NCI-H1694 treated with DMSO at 0.1 percent for 48 hours (cell line): ENCODE measurements at regions not wholly inside any gene's neighbourhood (a gene's known extent, or its start where the extent isn't known, plus 50 kb on each side); places are given as distances from the start of the nearest gene placed in this dataset.

ENCODE experiments used
- DNase-seq: peaks from one replicate; lab custom pipeline; 2025; lab: John Stamatoyannopoulos, UW

DNA sequence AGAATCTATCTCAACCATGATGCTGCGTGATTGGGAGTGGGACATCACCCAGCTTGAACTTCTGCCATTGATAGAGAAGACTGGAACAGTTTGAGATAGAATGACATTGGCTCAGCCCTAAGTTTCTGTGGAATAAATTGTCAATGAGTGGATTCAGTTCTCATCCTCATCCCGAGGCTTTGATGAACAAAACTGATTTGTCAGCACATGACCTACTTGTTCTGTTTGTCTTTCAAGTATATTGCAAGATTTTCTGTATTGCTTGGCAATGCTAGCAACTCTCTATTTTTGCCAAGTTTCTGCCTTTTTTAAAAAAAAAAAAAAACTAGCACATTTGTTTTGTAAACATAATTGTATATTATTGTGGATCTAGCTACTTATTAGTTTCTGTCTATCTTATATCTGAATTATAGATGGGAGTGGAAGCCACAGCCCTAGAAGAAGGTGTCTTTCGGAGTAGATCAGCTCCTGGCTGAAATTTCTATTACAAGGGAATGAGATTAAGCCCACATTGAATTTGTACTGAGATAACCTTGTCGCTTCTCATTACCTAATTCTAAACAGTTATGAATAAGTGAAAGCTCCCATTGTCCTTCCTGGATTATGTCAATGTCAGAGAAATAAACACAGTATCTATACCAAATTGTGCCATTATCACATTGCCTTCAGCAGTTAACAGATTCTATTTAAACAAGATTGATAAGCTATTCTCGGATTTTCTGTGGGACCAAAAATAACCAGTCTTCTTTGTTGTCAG, 166.1 kb downstream of the TNFSF13B start:
- DNase-seq, result no peak

DNA sequence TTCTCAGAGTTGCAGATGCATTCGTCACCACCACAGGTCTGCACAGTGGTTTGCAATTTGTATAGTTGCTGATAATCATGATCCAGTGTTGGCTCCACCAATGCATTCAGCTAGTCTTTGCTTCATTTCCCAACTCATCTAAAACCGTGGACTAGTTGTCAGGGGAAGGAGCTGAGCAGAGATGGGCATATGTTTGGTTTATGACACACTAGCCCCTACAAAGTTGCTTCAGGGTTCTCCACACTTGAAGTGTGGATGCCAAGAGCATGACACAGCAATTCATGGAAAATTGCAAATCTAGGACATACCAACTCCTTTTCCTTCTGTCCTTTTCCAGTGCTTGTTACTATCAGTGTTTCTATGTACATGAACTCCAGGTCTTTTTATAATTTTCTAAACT, 168.0 kb downstream of the TNFSF13B start:
- DNase-seq, result no peak

DNA sequence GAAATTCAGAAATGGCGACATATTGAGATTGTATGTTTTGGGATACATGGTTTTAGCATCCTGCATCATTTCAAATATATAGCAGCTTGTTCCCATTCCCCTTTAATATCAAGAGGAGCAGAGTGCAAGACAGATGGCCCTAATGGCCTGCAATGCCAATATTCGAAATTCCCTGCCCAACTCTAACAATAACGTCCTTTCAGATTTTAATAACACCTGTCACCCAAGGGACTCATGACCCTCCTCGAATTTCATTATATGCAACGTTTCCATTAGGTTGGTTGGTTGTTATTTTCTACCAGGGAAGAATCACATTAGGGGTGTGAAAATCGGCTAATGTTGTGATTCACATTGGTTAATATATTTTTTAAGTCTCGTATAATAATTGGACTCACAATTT, 170.0 kb downstream of the TNFSF13B start:
- no peak for DNase-seq

DNA sequence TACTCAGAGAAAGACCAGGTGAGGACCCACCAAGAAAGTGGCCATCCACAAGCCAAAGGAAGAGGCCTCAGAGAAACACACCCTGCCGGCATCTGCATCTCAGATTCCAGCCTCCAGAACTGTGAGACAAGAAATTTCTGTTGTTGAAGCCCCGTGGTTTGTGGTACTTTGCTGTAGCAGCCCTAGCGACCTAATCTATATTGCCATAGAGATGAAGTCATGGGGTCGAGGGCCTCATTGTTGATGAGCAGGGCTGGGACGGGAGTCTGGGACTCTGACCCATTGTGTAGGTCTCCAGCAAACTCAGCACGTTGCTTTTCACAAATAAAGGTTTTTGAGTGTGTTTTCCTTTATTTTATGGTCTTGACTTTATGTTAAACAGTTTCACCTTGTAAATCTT, 174.9 kb downstream of the TNFSF13B start:
- no peak for DNase-seq

DNA sequence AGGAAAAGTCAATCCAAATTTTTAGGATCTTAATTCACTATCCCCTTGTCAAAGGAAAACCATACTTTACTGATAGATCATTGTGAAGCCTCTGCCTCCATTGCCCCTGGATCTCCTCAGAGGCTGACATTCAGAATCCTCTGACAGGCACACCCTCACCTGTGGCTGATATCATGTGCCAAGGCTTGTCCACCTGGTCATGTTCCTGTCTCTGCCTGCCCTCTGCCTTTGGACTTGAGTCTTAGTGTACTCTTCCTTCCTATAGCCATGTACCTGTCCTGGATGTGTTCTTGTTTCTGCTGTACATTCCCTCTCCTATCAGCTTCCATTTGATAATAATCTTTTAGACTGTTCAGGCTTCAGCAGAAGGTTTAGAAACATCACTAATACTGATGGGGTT, 179.4 kb downstream of the TNFSF13B start:
- no peak for DNase-seq

DNA sequence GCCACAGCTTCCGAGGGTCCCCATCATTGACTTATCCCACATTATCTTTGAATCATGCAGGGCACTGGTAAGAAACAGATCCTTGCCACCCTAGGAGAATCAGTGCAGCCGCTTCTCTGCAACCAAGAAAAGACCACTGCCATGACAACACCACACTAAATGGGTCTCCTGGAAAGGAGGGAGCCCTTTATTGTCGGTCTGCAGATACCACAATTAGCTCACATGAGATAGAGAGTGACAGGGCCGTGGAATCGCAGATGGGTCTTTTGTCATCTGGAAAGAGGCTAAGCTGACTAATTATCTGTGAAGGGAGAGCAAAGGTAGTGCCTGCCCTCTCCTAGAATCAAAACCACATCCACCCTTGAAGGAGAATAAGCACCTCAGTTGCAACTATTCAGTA, 178.3 kb upstream of the MYO16 start:
- DNase-seq, result no peak

DNA sequence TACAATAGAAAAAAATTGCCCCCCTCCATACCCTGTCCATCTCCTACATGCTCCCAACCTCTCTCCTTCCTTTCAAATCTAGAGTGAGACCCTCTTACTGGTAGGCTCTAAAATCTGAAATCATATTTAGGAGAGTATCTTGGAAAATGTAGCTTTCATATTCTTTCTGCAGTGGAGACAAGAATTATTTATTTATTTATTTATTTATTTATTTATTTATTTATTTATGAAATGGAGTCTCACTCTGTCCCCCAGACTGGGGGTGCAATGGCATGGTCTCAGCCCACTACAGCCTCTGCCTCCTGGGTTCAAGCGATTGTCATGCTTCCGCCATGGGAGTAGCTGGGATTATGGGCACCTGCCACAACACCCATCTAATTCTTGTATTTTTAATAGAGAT, 174.1 kb upstream of the MYO16 start:
- DNase-seq, result no peak

DNA sequence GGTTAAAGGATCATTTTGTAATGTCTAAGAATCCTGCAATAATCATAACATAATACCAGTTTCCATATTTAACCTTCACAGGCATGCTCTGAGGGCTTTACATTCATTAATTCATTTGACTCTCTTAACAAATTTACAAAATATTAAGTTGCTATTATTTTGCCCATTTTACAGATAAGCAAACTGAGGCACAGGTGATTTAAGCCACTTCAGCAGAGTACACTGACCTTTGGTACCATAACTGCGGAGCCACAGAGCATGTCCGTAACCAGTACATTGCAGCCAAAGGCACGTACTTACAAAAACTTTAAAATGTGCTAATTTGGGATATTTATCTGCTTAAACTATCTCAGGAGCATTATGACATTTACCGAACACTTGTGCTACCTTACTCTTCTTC, 169.4 kb upstream of the MYO16 start:
- DNase-seq, result no peak

DNA sequence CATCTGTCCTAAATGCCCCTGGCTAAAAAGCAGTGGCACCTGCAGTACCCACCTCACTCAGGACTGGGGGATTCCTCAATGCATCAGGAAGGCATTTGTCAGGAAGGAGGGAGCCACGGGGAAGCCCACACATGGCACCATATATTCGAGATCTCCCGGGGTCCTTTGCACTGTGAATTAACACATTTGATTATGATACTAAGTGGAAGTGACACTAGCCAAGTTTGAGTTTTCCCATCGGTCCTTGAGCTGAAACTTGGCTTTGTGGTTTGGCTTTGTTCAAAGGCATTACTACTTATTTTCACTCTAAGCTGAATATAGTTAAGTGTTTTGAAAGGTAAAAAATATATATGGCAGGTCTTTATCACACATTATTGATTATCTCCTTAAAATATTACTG, 168.7 kb upstream of the MYO16 start:
- no peak for DNase-seq

DNA sequence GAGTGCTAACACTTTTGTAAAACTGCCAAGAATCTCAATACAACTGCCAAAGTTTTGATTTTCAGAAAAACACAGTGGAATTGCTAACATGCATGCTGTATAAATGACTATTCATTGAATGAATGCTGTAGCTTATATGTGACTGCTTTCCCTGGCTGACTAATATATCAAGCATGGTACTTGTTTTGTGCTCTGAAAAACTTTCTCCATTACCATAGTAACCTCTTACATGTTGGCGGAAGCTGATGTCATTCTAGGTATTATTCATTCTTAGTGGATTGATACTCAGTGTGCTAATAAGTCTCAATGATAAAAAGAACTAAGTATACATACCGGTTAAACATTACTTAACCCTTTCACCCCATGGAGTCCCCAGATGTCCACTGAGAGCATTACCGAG, 166.1 kb upstream of the MYO16 start:
- DNase-seq, result no peak

DNA sequence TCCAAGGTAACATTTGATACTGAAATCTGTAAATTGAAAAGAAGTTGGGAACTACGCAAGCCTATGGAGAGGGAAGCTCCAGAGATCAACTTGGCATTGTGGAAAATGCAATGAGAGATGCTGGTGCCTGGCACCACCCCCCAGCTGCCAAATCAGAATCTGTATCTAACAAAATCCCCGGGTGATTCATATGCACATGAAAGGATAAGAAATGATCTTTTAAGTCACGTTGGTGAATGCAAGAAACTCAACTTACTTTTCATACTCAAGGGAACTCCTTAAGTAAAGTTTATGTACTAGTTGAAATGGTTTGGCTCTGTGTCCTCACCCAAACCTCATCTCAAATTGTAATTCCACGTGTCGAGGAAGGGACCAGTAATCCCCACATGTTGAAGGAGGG, 158.5 kb upstream of the MYO16 start:
- DNase-seq, result no peak

DNA sequence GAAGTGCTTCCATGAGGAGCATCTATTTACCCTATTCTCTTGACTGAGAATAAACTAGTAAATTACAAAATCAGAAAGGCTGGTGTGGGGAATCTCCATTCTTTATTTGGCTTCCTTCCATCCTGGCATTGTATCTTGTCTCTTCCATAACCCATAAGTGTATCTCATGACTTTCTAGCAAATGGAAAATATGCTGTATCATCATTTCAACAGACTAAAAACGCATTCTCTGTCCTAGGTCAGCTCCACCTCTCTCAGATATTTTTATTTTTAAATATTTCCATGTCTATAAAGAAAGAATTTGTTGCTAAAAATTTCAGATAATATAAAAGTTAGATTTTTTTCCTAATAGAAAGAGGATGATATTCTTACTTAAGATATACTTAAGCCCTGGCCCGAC, 154.2 kb upstream of the MYO16 start:
- DNase-seq, result no peak

DNA sequence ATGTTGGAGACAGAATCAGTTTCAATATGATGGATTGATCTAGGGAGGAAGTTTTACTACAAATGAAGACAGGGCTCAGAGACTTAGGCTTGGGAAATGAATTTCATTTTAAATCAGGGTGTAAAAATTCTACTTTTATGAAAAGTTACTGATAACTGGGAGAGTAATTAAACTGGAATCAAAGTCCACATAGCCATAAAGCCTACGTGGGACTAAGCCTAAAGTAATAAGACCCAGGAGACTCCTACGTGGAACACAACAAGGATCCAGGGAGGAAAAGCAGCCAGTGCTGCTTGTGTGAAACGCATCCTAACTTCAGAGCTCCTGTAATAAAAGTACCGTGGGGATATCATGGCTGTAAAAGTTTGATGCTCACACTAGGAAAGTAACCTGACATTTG, 152.0 kb upstream of the MYO16 start:
- no peak for DNase-seq

DNA sequence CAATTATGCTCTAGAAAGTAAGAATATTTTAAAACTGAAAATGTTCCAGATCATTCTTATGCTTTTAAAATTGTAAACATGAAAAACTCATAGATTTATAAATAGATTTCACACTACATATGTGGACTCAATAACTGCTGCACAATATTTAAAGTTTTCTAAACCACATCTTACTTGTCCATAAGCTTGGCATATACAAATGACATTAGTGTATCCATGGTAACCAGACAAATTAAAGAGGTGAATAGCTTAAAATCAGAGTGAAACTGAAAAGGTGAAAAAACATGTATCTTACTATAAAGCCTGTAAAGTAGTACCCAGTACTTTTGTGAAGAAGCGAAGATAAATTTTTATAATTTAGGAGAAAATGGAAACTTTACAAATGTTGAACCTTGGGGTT, 151.2 kb upstream of the MYO16 start:
- DNase-seq, result no peak

DNA sequence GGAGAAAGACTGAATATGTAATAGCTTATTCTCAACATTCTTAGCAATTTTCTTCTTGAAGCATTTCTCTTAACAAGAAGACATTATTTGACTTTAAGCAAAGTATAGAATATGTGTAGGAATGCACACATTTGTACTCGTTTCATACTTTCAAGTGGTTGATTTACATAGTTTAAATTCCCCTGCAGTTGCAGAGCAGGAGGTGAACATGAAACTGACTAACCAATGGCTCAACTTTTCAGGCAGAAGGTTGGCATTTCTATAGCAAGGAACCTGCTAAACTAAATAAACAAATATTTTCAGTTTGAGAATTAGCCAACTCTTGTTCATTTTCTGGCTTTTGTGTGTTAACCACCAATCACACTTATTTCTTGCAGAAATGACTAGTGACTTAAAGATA, 145.4 kb upstream of the MYO16 start:
- DNase-seq, result no peak

DNA sequence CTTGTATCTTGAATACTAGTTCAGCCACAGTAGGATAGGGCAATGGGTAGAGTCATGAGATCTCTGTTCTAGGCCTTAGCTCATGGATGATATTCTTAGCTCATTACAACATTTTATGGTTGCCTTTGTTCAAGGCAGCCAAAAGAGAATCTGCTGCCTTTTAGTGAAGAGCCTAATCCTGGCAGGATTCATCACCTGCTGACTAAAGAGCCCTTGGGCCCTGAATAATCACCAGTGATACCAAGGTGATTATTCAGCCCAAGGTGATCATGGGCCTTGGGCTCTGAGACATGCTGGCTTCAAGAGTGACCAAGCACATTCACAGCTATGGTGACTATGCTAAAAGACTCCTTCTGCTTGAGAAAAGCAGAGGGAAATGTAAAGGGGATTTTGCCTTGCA, 143.3 kb upstream of the MYO16 start:
- no peak for DNase-seq

DNA sequence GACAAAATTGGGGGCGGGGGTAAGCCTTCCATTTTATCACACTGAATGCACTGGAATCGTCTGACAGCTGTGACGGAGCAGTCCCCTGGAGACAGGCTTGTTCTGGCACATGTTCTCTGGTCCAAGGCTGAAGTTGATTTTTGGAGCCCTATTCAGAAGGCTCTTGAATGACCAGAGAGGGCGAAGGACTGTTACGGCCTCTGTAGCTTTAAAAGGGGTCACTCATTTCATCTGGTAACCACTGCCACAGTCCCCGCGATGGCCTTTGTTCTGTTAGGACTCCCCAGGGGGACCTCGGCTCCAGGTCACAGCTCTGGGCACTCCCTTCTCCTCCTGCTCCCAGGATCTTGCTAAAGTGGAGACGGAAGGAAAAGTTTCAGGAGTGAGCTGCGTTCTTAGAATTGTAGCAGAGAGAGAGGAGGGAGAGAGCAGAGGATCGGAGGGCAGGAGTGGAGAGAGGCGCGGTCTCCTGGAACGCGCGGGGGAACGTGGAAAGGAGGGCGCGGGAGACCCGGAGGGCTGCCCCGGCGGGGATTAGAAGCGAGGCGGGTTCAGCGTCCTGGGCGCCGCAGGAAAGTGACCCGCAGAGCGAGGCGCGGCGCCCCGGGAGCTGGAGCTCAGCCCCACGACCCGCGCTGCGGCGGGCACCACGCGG, 134.3 kb upstream of the MYO16 start:
- DNase-seq, result no peak

DNA sequence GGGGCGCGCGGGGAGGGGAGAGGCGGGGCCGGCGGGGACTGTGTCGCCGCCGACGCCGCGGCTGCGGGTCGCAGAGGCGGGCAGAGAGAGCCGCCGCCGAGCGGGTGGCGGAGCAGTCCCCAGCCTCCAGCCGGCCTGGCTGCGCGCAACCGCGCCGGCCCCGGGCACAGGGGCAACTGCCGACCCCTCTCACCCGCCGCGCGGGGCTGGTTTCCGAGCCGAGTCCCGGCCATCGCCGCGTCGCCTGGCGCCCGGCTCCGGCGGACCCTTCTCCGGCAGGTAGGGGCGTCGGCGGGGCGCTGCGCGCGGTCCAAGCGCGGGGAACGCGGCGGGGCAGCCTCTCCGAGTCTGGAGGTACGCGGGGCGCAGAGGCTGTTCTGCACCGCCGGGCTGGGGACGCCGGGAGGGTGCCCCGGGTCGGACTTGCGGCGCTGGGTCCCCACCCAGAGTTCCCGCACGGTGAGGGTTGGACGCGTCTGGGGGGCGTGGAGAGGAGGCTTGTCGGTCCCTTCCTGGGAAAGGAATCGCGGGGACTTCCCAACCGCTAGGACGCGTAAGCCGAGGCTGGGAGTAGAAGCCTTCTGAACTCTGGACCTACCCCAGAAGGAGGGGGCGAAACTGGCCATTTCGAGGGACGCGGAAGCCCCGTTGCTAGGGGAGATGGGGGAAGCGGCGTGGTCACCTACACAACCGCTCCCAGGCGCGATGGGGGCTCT, 133.6 kb upstream of the MYO16 start:
- DNase-seq, result no peak

DNA sequence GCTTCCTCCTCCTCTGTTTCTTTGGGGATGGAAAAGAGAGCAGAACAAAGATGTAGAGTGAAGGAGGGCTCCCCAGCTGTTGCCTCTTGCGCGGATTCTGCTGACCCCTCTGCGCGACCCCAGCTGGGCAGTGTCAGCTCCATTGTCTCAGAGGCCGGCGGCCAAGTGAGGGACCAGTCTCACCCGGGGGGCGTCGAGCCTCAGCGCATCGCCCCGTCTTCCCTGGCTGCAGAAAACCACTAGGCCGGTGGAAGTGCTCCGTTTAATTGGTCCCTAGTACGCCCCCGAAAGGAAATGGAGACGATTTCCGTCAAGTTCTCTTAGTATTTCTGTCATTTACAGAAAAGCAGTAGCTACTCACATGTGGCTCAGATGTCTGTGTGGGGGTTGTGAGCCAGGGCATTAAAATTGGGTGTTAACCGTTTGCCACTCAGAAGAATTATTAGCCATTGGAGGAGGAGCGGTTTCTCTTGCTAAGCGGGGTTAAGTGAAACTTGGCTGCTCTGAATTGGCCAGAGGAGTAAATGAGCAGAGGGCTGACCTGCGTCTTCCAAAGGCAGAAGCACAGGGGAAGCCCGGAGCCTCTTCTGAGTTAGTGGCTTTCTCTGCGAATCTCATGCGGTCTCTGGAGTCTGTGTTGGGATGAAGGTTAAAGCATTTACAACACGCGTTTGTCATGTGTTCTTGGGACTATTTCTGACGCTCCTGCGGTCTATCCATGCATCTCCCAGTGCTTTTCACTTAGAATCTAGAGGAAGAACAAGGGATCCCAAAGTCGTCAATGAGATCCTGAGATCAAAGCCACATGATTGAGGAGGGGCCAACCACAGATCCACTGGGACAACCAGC, 132.8 kb upstream of the MYO16 start:
- DNase-seq, result no peak

DNA sequence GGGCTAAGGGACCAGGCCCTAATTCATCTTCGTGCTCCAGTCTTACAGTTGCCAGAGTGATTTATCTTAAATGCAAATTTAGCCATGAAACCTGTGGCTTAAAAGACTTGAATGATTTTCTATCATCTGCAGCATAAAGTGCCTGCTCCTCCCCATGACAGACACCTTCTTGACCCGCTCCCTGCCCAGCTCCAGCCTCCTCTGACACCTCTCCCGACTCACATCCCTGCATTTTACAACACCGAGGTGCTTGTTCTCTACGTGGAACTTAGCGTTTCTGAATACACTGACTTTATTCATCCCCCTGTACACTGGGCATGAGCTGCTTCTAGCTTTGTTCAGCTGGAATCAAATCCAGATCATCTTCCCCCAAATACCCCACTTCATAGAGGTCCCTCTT, 128.7 kb upstream of the MYO16 start:
- no peak for DNase-seq

DNA sequence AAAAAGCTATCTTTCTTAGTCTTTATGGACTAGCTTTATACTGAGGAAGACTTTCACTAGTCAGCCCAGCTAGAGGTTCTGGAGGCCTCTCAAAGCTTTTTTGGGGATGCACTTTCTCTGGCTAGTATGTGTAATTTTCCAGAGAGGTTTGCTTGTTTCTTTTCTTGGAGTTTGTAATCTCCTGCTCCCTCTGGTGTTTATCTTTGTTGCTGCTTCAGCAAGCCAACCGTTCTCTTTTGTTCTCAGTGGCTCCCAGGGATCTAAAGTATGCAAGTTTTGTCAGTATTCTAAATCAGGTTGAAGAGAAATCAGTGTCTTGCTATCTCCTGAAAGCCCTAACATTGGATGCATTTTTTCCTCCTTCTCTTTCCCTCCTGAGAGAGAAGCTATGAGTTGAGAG, 121.1 kb upstream of the MYO16 start:
- peak; percentile 47 for DNase-seq

DNA sequence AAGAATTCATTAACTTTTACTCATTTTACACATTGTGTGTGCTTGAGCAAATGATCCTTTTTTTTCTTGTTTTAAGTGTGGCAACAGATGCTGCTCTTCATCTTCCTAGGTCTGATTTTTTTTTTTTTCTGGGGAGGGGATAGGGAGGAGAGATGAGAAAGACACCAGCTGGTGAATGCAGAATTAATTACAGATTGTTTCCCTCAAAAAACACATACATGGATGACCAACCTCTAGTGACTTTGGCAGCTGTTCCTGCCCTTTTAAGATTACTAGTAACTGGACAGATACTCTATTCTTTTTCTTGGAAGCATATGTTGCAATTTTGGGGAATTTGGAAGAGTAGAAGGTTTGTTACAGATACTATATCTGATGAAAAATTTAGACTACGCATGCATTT, 103.6 kb upstream of the MYO16 start:
- DNase-seq, result peak; percentile 76

DNA sequence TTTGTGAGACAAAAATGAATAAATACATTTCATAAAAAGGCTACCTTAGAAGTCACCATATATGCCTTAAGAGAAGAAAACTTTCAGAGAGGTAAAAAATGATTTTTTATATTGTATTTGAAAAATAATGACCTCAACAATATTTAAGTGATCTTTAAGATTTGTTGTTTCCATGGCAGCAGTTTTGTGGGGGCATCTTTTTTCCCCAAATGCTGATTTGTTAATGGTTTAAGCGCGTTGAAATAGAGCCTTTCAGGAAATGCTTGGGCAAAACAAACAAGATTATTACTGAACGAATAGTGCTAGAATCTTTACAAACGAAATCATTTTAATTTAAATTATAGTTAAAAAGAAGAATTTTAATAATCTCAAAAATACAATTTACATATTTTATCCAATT, 103.1 kb upstream of the MYO16 start:
- DNase-seq, result peak; percentile 55
